Esophagus squamous epithelium (tissue), 5 donors: ENCODE measurements at regions not wholly inside any gene's neighbourhood (a gene's known extent, or its start where the extent isn't known, plus 50 kb on each side); places are given as distances from the start of the nearest gene placed in this dataset.

ENCODE experiments used
- DNase-seq: peaks from one replicate; lab custom pipeline; 2025; lab: John Stamatoyannopoulos, UW
- H3K27ac ChIP-seq, 4 donors: fragments of 200-600 bp; sonication (generic); one replicate each; pipeline ENCODE4 v1.5.1; 2016 to 2019; ENCODE audit warnings: mild to moderate bottlenecking in 1 of 4
- H3K27me3 ChIP-seq, 4 donors: fragments of 200-600 bp; sonication (generic); 1 replicate in 3 of 4; 2 replicates in 1 of 4; pipeline versions ENCODE4 v1.5.1 to v1.6.0; 2017 to 2021; ENCODE audit warnings: antibody characterized with exemption in 1 of 4
- H3K36me3 ChIP-seq, 3 donors: fragments of 200-600 bp; sonication (generic); one replicate each; pipeline ENCODE4 v1.5.1; 2016 to 2019
- H3K4me1 ChIP-seq, 3 donors: fragments of 200-600 bp; sonication (generic); one replicate each; pipeline ENCODE4 v1.5.1; 2017 to 2019
- H3K4me3 ChIP-seq, 4 donors: fragments of 200-600 bp; sonication (generic); 1 replicate in 3 of 4; 2 replicates in 1 of 4; pipeline ENCODE4 v1.5.1; 2016 to 2019; ENCODE audit warnings: mild to moderate bottlenecking in 2 of 4, moderate library complexity in 1 of 4
- H3K9me3 ChIP-seq, 3 donors: fragments of 200-600 bp; sonication (generic); one replicate each; pipeline ENCODE4 v1.5.1; 2016 to 2019
- CTCF ChIP-seq, 6 experiments: fragments of 450-650 bp in 4 of 6; fragments of 200-600 bp in 2 of 6; sonication (generic) in 2 of 6; IDR thresholded peaks; one replicate each; pipeline ENCODE4 v1.5.1; 2016 to 2019; ENCODE audit warnings: antibody characterized with exemption in 6 of 6, mild to moderate bottlenecking in 4 of 6, moderate library complexity in 4 of 6
- POLR2A ChIP-seq, 4 donors: fragments of 450-650 bp; IDR thresholded peaks; one replicate each; pipeline ENCODE4 v1.6.1; 2017; ENCODE audit warnings: antibody characterized with exemption in 4 of 4, mild to moderate bottlenecking in 4 of 4, moderate library complexity in 3 of 4
- WGBS, 2 donors: methylation state at CpG; one replicate each; pipeline ENCODE4 v1.1.5; 2018; 5-methylcytosine and 5-hydroxymethylcytosine counted together
- intact Hi-C: fragments of 100-400 bp; cut with DNase I; formaldehyde crosslinking; loops from one replicate; pipeline ENCODE4 v1.15.0; 2022
- donor health status: DM: yes; HTN: yes; CAD: no.

GRCh38 chr11:69234740-69235710 is 58.9 kb upstream of the MYEOV start:
- no peaks in the 10 kb centered on the region for H3K4me1 ChIP-seq
- no peaks in the 10 kb centered on the region for H3K9me3 ChIP-seq
- 87 to 94% methylated on average over 9 to 11 of the region's 11 CpGs for WGBS, 2 donors
- H3K4me3 ChIP-seq, result no peak overlapping the region
- TF ChIP-seq CTCF (IDR thresholded peaks at IDR 0.05), result no peak
- TF ChIP-seq POLR2A (IDR thresholded peaks at IDR 0.05), result no peak
- intact Hi-C loops, result no loop called here
- H3K36me3 ChIP-seq, result no peaks in the 10 kb centered on the region
- no peak overlapping the region for H3K27ac ChIP-seq
- no peak for DNase-seq
- peaks cover 0 to 4% (median 0%) of the 10 kb centered on the region in 4 donors for H3K27me3 ChIP-seq

GRCh38 chr11:69238573-69239351 is 55.2 kb upstream of the MYEOV start:
- H3K27ac ChIP-seq, result no peak overlapping the region
- H3K9me3 ChIP-seq, result no peaks in the 10 kb centered on the region
- H3K27me3 ChIP-seq, result no peaks in the 10 kb centered on the region
- no peaks in the 10 kb centered on the region for H3K36me3 ChIP-seq
- intact Hi-C loops, result no loop called here
- H3K4me3 ChIP-seq, result no peak overlapping the region
- 37 to 64% methylated on average over 5 of the region's 5 CpGs for WGBS, 2 donors
- H3K4me1 ChIP-seq, result peaks cover 0 to 6% (median 0%) of the 10 kb centered on the region in 3 donors
- DNase-seq, result no peak
- TF ChIP-seq POLR2A (IDR thresholded peaks at IDR 0.05) (no peak), CTCF (IDR thresholded peaks at IDR 0.05) (no peak)

GRCh38 chr11:69239641-69240040 is 54.3 kb upstream of the MYEOV start:
- H3K27ac ChIP-seq, result no peak overlapping the region
- TF ChIP-seq CTCF (IDR thresholded peaks at IDR 0.05), result no peak
- TF ChIP-seq POLR2A (IDR thresholded peaks at IDR 0.05), result no peak
- H3K36me3 ChIP-seq, result no peaks in the 10 kb centered on the region
- no peaks in the 10 kb centered on the region for H3K9me3 ChIP-seq
- H3K27me3 ChIP-seq, result no peaks in the 10 kb centered on the region
- H3K4me1 ChIP-seq, result peaks cover 0 to 6% (median 0%) of the 10 kb centered on the region in 3 donors
- no peak overlapping the region for H3K4me3 ChIP-seq
- intact Hi-C loops, result no loop called here
- no peak for DNase-seq
- WGBS, 2 donors, result 91 to 94% methylated on average over 7 to 8 of the region's 10 CpGs

- DNase-seq, result no peak
- TF ChIP-seq CTCF (IDR thresholded peaks at IDR 0.05) (peak in 5 of 6 experiments; percentile 19 to 65 (median 29)), POLR2A (IDR thresholded peaks at IDR 0.05) (no peak)
Observed at GRCh38 chr11:69240332-69241074, 53.5 kb upstream of the MYEOV start.

More at GRCh38 chr11:69240332-69241074, 53.5 kb upstream of the MYEOV start:
- intact Hi-C loops, result no loop called here
- Histone ChIP-seq H3K27ac (no peak overlapping the region), H3K27me3 (no peaks in the 10 kb centered on the region), H3K36me3 (no peaks in the 10 kb centered on the region), H3K4me1 (peaks cover 0 to 6% (median 0%) of the 10 kb centered on the region in 3 donors), H3K4me3 (no peak overlapping the region), H3K9me3 (no peaks in the 10 kb centered on the region)
- WGBS, 2 donors, result 66 to 79% methylated on average over 6 to 7 of the region's 7 CpGs
